GM06990 (cell line): ENCODE measurements at regions not wholly inside any gene's neighbourhood (a gene's known extent, or its start where the extent isn't known, plus 50 kb on each side); places are given as distances from the start of the nearest gene placed in this dataset.

ENCODE experiments used
- DNase-seq: peaks from one replicate; pipeline ENCODE4 v3.0.0-alpha.2; 2011; ENCODE audit not compliant: insufficient read length; ENCODE audit errors: extremely low read depth
- H3K27me3 ChIP-seq: replicated peaks from 2 replicates; pipeline ENCODE4 v1.6.0; 2011; ENCODE audit warnings: low read length; ENCODE audit not compliant: control insufficient read depth, insufficient read depth
- H3K36me3 ChIP-seq: 2 replicates; pipeline ENCODE4 v1.5.1; 2011; ENCODE audit warnings: low read length; ENCODE audit not compliant: control insufficient read depth, insufficient read depth
- H3K4me3 ChIP-seq: replicated peaks from 2 replicates; pipeline ENCODE4 v1.5.1; 2011; ENCODE audit warnings: low read depth, mild to moderate bottlenecking, control low read depth, low read length
- TF ChIP-seq, protein P1 (sequence below): IDR thresholded peaks from 2 replicates; pipeline ENCODE4 v1.5.1; 2011; ENCODE audit warnings: low read length, control low read depth, mild to moderate bottlenecking, inconsistent platforms; ENCODE audit not compliant: insufficient read depth, poor library complexity, severe bottlenecking

DNA sequence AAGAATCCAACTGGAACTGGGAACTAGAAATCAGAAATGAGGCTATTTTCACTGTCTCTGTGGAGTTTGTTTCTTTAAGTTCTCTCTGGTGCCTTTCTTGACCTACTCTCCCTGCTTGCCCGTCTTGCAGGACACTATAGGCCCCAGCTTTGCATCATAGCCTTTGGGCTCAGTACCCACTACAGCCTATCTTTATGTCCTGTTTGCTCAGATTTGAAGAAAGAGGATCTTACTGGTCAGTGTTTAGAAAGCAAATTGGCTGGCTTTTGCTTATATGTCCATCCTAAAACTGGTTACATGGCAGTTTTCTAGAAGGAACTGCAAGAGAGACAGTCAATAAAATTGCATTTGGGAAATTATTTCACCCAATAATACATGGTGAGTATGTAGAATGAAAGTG lies 231.8 kb upstream of the TBL1XR1 start:
- TF ChIP-seq, protein P1, sequence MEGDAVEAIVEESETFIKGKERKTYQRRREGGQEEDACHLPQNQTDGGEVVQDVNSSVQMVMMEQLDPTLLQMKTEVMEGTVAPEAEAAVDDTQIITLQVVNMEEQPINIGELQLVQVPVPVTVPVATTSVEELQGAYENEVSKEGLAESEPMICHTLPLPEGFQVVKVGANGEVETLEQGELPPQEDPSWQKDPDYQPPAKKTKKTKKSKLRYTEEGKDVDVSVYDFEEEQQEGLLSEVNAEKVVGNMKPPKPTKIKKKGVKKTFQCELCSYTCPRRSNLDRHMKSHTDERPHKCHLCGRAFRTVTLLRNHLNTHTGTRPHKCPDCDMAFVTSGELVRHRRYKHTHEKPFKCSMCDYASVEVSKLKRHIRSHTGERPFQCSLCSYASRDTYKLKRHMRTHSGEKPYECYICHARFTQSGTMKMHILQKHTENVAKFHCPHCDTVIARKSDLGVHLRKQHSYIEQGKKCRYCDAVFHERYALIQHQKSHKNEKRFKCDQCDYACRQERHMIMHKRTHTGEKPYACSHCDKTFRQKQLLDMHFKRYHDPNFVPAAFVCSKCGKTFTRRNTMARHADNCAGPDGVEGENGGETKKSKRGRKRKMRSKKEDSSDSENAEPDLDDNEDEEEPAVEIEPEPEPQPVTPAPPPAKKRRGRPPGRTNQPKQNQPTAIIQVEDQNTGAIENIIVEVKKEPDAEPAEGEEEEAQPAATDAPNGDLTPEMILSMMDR: no peak
- Histone ChIP-seq H3K36me3 (no peaks in the 10 kb centered on the region), H3K4me3 (no peak overlapping the region), H3K27me3 (no peaks in the 10 kb centered on the region)
- no peak for DNase-seq

DNA sequence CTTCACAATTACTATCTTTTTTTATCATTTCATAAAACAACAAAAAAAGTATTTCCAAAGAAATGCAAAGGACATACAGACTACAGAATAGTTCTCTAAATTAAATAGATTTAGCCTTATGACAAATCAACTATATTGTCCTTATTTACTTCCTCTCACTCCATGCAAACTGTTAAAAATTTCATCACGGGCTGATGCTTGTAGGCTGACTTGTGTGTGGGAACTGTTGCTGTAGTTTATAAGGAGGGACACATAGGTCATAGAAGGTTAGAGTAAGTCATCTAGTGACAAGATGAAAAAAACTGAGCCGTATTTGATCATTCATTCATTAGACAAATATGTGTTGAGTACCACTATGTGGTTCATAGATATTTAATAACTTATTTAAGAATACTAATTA lies 232.5 kb upstream of the TBL1XR1 start:
- Histone ChIP-seq H3K4me3 (no peak overlapping the region), H3K27me3 (no peaks in the 10 kb centered on the region), H3K36me3 (no peaks in the 10 kb centered on the region)
- TF ChIP-seq, protein P1: no peak
- DNase-seq: no peak

DNA sequence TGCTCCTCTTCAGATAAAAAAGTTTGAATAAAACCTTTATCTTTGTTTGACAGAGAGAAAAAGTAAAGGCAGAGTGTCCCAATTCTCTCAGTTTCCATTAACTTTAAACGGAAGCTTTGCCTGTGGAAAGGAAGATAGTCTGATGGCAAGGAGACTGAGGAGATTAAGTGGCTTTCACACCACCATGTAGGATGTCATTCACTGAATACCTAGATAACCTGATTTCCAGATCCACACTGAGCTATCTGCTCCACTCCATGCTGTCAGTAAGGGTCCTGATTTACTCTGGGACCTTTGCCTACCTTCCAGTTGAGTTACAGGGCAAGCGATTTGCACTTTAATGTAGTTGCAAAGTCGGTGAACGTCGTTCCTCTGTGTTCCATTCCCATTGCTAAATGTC lies 233.4 kb upstream of the TBL1XR1 start:
- no peak for DNase-seq

DNA sequence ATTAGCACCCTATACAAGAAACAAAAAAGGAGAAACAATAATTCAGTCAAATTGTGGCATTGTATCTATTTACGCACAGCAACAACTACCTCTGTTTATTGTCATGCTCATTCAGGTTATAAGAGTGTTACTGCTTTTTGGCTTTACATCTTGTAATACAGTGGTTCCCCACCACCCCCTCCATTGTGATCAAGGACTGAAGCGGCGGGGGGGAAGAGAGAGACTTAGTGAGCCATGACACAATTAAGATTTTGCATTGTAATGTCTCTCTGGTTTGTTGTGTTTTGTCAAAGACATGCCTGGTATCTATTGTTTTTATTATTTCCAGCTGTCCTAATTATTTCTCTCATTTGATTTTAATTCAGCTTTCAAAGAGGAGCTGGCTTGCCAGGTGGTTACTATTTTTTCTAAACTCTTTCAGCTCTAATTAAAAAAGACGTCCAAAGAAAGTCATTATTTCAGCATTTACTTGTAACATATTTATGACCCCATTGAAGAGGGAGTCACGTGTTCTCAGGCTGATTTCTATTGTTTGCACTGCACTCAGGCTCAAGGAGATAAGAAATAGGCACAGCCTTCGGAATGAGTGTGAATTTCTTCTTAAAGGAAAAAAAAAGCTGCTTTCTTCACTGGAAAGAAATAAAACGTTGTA lies 234.4 kb upstream of the TBL1XR1 start:
- DNase-seq: no peak
- H3K27me3 ChIP-seq: no peaks in the 10 kb centered on the region
- TF ChIP-seq, protein P1: no peak

More for the DNA sequence above, 233.4 kb upstream of the TBL1XR1 start:
- TF ChIP-seq, protein P1: no peak
- Histone ChIP-seq H3K4me3 (no peak overlapping the region), H3K27me3 (no peaks in the 10 kb centered on the region), H3K36me3 (no peaks in the 10 kb centered on the region)

DNA sequence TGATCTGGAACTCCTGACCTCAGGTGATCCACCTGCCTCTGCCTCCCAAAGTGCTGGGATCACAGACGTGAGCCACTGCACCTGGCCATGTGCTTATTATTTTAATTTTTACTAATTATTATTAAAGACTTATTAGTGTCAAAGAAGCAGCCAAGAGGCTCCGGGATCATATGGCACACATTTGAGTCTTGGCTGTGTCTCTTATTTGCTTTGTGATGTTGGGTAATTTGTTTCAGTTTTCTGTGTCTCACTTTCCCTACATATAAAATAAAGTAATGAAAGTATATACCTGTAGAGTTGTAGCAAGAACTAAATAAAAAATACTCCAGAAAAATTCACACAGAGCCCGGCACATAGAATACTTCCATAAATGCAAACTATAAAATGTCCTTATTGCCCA lies 238.0 kb upstream of the TBL1XR1 start:
- no peaks in the 10 kb centered on the region for H3K36me3 ChIP-seq
- H3K27me3 ChIP-seq: no peaks in the 10 kb centered on the region
- no peak for DNase-seq
- TF ChIP-seq, protein P1: no peak
- no peak overlapping the region for H3K4me3 ChIP-seq

More for the DNA sequence above, 234.4 kb upstream of the TBL1XR1 start:
- no peak overlapping the region for H3K4me3 ChIP-seq
- H3K36me3 ChIP-seq: no peaks in the 10 kb centered on the region
